ENCODE measurements at regions not wholly inside any gene's neighbourhood (a gene's known extent, or its start where the extent isn't known, plus 50 kb on each side); places are given as distances from the start of the nearest gene placed in this dataset.

- intact Hi-C loops (cut with DNase I; ENCODE audit: low total_unique reads), result no loop called here
- DNase-seq (ENCODE audit: low spot score in 2 of 2), result no peak
- no peak overlapping the region for H3K4me3 ChIP-seq (ENCODE audit: low read depth, poor library complexity, severe bottlenecking)
- TF ChIP-seq, protein P1, sequence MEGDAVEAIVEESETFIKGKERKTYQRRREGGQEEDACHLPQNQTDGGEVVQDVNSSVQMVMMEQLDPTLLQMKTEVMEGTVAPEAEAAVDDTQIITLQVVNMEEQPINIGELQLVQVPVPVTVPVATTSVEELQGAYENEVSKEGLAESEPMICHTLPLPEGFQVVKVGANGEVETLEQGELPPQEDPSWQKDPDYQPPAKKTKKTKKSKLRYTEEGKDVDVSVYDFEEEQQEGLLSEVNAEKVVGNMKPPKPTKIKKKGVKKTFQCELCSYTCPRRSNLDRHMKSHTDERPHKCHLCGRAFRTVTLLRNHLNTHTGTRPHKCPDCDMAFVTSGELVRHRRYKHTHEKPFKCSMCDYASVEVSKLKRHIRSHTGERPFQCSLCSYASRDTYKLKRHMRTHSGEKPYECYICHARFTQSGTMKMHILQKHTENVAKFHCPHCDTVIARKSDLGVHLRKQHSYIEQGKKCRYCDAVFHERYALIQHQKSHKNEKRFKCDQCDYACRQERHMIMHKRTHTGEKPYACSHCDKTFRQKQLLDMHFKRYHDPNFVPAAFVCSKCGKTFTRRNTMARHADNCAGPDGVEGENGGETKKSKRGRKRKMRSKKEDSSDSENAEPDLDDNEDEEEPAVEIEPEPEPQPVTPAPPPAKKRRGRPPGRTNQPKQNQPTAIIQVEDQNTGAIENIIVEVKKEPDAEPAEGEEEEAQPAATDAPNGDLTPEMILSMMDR (IDR thresholded peaks at IDR 0.05), result no peak
- no peak for TF ChIP-seq POLR2A (IDR thresholded peaks at IDR 0.05)
- WGBS, 2 donors, result 76 to 81% methylated on average over 1 of the region's 1 CpG
Measured at GRCh38 chr11:109981031-109981636, 112.1 kb upstream of the ZC3H12C start.

DNA sequence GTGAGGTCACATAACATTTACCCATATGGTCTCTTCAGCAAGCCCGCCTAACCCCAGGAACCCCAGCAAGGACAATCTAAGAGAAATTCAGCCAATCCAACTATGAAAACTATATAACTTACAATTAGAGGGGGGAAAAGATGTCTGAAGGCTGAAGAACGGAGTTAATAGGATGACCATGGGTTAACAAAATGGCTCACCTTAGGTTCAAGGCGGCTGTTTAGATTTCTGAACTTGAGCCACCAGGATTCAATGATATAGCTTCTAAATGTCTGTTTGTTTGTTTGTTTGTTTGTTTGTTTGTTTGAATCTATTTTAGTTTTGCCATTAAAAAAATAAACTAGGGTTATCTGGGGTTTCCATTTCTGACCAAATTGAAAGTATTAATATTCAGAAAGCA is 109.8 kb upstream of the ZC3H12C start:
- TF ChIP-seq, protein P1 (IDR thresholded peaks at IDR 0.05), result no peak
- TF ChIP-seq POLR2A (IDR thresholded peaks at IDR 0.05), result no peak
- no peak for DNase-seq (ENCODE audit: low spot score in 2 of 2)
- no peak overlapping the region for H3K4me3 ChIP-seq (ENCODE audit: low read depth, poor library complexity, severe bottlenecking)
- intact Hi-C loops (cut with DNase I; ENCODE audit: low total_unique reads), result no loop called here
- WGBS, 2 donors, result 97% methylated on average over 3 of the region's 3 CpGs

DNA sequence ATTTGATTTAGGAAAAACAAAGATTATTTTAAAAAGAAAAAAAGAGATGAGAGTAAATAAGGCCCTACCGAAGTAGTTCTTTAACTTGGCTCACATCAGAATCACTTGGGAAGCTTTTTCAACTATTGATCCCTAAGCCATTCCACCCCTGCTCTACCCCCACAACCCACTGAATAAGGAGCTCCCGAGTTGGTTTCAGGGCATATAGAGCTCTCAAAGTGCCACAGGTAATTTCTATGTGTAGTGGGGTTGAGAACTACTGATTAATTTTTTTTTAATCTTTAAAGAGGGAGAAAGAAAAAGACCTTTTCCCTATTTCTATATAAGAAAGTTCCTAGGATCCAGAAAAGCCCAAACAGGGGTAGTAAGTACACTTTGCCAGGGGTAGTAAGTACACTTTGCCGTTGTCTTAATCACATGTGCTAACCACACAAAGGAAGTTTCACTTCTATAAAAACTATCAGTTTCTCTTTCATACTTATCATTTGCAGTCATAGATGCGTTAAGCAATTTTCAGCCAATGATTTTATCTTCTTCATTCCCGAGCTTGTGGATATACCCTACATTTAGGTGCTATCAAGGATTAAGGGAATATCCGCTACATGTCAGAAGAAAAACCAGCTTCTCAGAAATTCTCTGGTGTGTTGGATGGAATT is 108.4 kb upstream of the ZC3H12C start:
- intact Hi-C loops (cut with DNase I; ENCODE audit: low total_unique reads), result no loop called here
- 67 to 81% methylated on average over 6 of the region's 6 CpGs for WGBS, 2 donors
- no peak for TF ChIP-seq POLR2A (IDR thresholded peaks at IDR 0.05)
- TF ChIP-seq, protein P1 (IDR thresholded peaks at IDR 0.05), result no peak
- H3K4me3 ChIP-seq (ENCODE audit: low read depth, poor library complexity, severe bottlenecking), result no peak overlapping the region
- DNase-seq (ENCODE audit: low spot score in 2 of 2), result no peak

DNA sequence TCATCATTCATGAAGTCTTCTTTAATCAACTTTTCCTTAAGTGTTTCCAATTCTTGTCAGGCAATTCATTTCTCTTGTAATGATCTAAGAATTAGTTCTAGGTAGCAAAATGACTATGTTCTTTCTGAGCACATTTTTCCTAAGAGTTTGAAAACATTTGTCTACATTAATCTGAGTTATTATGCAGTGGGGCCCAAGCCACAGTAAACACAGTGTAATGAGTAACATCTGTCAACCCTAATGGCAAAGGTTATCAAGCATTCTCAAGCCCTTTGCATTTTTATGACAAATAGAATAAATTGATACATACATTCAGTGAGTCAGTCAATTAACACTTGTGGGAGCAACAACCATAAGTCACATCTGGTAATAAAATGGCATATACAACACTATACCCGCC is 106.7 kb upstream of the ZC3H12C start:
- H3K4me3 ChIP-seq (ENCODE audit: low read depth, poor library complexity, severe bottlenecking), result no peak overlapping the region
- DNase-seq (ENCODE audit: low spot score in 2 of 2), result no peak
- intact Hi-C loops (cut with DNase I; ENCODE audit: low total_unique reads), result no loop called here
- TF ChIP-seq POLR2A (IDR thresholded peaks at IDR 0.05), result no peak
- TF ChIP-seq, protein P1 (IDR thresholded peaks at IDR 0.05), result no peak
- WGBS, 2 donors, result 84 to 88% methylated on average over 1 of the region's 1 CpG

- intact Hi-C loops (cut with DNase I; ENCODE audit: low total_unique reads), result no loop called here
- WGBS, 2 donors, result 58 to 74% methylated on average over 1 of the region's 1 CpG
- H3K4me3 ChIP-seq (ENCODE audit: low read depth, poor library complexity, severe bottlenecking), result no peak overlapping the region
Measured at GRCh38 chr11:109991835-109992234, 101.4 kb upstream of the ZC3H12C start.

More at GRCh38 chr11:109991835-109992234, 101.4 kb upstream of the ZC3H12C start:
- TF ChIP-seq, protein P1 (IDR thresholded peaks at IDR 0.05), result no peak
- TF ChIP-seq POLR2A (IDR thresholded peaks at IDR 0.05), result no peak
- no peak for DNase-seq (ENCODE audit: low spot score in 2 of 2)
